Kidney capillary endothelial cell (primary cell): ENCODE measurements at regions not wholly inside any gene's neighbourhood (a gene's known extent, or its start where the extent isn't known, plus 50 kb on each side); places are given as distances from the start of the nearest gene placed in this dataset.
"Not testable (repeated sequence)": the region's sequence is repeated elsewhere in the genome, so short reads cannot be mapped to it uniquely, and the experiment has no call there.

Experiments used
- DNase-seq: peaks from one replicate; pipeline ENCODE4 v3.0.0-alpha.2; 2018; ENCODE audit warnings: low spot score

DNA sequence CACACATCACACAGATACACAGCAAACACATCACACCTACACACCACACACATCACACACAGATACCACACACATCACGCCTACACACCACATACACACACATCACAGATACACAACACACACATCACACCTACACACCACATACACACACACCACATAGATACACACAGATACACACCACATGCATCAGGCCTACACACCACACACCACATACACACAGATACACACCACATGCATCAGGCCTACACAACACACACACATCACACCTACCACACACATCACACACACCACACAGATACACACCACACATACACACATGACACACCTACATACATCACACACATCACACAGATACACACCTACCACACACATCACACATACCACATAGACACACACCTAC, 158.8 kb downstream of the NDUFA10 start:
- DNase-seq, result no peak

DNA sequence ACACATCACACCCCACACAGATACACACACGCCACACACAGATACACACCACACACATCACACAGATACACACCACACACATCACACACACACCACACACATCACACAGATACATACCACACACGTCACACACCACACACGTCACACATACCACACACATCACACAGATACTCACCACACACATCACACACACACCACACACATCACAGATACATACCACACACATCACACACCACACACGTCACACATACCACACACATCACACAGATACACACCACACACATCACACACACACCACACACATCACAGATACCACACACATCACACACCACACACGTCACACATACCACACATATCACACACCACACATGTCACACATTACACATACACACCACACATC, 159.3 kb downstream of the NDUFA10 start:
- DNase-seq, result not testable (repeated sequence)

DNA sequence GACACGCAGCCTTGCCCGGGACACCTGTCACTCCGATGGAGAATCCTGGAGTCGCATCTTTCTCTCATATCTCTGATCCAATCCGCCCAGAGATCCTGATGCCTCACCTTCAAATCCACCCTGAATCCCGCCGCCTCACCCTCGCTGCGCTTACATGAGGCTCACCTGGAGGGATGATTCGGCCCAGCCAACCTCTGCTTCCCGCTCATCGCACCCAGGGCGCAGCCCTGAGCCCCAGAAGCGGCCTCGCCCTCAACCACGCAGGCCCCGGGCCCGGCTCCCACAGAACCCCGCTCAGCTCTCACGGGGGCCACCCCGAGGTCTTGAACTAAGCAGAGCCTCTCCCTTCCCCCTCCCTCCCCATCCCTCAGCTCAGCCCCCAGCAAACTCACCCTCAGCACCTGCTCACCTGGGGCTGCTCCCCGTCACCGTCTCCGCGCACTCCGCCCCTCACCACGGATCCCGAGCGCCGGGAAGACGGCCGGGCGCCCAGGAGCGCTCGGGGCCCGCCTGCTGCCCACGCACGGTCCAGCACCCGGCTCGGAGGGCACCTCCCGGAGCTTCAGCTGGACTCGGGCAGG, 160.0 kb downstream of the NDUFA10 start:
- DNase-seq, result no peak

DNA sequence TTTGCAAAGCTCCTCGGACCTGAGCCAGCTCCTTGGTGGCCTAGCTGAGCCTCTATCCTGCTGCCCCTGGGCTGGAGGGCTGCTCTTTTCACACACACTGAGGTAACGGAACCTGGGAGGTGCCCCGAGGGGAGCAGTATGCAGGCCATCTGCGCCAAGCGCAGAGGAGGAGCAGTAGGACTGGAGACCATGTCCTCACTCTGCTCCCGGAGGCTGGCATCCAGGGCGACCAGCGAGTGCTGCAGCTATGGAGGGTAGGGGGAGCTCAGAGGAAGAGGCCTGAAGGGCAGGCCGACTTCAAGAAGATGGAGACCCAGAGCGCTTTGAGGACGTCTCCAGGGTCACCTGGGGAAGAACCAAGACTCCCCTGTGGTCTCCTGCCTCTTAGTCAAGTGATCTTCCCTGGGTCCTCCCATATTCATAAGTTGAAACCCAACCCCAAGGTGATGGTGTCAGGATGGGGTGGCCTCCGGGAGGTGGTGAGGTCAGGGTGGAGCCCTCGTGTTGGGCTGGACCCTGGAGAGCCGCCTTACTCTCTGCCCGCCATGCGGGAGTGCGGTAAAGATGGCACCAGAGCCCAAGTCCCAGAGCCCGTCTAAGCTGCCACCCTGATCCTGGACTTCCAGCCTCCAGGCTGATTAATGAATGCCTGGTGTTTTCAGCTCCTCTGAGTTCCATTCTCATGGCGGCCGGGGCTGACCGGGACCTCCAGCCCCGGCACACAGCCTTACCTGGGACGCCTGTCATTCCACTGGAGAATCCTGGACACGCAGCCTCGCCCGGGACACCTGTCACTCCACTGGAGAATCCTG, 160.7 kb downstream of the NDUFA10 start:
- DNase-seq, result no peak

DNA sequence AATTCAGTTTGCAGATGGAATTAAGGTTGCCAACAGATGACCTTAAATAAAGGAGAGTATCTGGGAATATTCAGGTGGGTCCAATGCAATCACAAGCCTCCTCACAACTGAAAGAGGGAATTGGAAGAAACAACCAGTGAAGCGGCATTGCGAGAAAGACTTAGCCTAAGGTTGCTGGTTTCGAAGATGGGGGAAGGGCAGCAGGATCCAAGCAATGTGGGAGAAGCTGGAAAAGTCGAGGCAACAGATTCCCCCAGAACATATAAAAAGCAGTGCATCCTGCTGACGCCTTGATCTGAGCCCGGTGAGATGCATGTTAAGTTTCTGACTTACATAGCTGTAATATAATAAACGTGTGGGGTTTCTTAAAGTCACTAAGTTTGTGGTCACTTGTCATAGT, 162.5 kb downstream of the NDUFA10 start:
- DNase-seq, result no peak

DNA sequence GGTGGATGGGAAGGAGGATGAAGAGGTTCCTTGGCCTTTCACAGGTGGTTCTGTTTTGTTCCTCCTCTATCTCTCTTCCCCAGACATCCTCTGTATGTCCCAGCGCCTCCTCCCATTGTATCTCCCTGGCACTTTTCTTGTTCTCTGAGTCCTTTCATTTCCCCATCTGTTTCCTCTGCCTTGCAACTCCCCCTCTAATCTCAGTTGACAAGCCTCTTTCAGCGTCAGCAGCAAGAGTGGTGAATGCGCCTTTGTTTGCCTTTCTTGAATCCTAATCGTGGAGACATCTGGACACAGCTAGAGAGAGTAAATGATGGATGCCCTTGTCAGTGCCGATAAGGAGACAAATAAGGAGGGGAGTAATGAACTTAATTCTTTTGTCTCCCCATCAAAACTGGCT, 167.0 kb downstream of the NDUFA10 start:
- DNase-seq, result peak; percentile 10

DNA sequence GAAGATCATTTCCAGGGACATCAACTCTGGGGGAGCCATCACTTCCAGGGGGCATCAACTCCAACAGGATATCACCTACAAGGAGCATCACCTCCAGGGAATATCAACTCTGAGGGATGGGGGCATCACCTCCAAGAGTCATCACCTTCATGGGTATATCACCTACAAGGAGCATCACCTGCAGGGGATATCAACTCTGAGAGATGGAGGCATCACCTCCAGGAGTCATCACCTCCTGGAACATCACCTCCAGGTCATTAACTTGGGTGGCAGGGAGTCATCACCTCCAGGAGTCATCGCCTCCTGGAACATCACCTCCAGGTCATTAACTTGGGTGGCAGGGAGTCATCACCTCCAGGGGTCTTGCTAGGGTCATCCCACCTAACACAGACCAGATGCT, 167.6 kb downstream of the NDUFA10 start:
- no peak for DNase-seq

DNA sequence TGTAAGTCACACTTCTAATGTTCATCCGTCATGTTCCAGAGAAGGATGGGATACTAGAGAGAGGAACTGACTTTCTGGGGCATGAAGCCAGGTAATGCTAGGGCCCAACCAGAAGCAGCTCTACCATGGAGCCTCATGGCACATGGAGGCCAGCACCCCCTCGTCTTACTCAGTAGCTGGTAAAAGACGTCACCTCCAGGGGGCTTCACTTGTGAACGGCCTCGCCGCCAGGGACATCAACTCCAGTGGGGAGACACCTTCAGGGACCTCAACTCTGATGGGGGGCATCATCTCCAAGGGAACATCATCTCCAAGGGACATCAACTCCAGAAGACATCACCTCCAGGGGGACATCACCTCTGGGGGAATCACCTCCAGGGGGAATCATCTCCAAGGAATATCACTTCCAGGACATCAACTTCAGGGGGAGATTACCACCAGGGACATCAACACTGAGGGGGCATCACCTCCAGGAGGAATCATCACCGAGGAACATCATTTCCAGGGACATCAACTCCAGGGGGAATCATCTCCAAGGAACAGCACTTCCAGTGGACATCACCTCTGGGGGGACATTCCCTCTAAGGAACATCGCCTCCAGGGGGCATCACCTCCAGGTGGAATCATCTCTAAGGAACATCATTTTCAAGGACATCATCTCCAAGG, 168.4 kb downstream of the NDUFA10 start:
- no peak for DNase-seq

DNA sequence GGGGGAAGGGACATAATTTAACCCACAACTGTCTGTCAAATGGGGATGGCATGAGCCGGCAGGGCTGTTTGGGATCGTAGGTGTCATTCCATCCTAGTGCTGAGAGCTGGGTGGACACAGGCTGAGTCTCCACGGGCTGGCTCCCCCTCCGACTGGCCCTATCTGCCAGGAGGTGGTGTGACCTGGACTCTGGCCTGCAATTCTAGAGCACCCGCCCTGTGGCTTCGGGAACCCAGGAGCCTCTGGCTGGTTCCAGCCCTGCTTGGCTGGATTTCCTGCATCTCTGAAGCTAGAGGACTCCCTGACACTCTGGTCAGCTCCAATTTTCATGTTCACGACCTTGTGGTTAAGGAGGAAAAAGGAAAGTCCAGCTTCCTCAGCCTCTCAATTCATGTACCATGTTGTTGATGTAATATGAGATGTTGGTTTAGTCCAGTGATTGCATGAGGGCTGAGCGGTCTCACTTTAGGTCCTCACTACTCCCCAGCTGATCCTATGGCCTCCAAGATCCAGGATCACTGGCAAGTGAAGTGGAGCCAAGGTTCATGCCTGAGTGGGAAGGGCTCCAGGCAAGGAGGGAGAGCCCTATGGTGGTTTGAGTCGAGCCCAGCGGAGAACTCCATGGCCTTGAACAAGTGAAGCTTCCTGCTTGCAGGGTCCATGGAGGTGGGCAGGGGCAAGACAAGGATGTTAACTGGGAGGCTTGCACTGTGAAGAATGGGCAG, 169.1 kb downstream of the NDUFA10 start:
- no peak for DNase-seq

DNA sequence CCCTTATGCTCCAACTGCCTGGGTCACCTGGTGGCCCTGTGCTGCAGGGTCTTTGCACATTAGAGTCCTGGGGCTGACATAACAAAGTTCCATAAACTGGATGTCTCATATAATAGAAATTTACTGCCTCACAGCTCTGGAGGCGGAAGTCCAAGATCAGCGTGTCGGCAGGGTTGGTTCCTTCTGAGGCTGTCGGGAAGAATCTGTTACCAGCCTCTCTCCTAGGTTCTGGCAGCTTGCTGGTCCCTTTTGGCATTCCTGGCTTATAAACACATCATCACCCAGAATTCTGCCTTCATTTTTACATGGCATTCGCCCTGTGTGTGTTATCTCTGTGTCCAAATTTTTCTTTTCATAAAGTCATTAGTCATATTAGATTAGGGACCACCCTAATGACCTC, 170.5 kb downstream of the NDUFA10 start:
- DNase-seq, result no peak

DNA sequence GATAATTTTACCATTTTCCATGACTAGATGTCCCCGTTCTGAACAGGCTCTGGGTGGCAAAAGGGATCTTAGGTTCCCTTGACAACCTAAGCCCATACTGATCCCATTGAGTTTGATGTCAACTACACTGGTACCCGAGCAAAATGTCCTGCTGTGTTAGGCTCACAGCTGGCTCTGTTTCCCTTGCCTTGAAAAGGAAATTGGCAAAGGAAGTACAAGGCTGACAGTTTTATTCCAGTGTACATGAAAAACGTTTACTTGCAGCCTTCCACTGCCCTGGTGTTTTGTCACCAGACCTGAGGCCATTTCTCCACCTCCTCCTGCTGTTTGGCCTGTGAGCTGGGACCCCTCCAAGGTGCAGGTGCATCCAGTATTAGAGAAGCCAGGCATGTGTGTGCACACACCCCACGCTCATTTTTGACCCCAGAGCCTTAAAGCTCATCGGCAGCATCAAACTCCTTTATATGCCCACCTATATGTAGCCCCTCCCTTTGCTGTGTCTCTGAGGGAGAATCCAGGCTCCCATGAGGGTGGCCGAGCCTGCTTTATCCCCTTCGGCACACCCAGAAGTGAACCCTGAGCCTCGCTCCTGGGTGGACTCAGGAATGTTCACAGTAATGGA, 171.3 kb downstream of the NDUFA10 start:
- no peak for DNase-seq

DNA sequence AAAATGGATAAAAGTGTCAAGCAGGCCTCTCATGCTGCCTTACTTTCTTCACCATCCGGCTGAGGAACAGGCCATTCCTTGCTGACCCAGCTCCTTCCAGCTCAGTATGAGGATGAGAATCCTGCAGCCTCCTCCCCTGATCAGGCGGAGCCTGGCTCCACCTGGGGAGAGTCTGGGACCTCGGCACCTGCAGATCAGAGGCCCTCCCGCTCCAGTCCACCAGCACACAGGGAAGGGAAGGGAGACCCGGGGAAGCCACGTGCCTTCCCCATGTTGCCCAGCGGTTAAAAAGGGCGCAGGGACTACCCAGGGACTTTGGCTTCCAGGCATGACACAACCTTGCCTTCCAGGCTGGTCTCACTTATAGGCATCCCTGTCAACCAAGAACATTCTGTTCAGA, 172.0 kb downstream of the NDUFA10 start:
- no peak for DNase-seq

DNA sequence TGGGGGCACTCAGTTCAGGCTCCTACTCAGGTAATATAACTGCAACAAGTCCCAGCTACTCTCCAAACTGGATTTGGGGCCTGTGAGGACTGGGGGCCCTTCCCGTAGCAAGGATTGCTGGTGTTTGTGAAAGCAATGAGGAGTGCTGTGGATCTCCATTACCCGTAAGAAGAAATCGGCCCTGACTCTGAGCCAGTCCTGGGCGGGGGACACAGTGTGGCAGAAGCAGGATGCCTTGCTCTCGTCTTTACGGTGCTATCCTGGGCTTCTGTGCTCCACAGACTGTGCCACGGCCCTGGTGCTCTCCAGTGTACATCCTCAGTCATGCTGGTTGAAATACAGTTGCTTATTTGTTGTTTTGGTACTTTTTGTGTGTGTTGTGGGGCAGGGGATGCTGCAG, 172.9 kb downstream of the NDUFA10 start:
- DNase-seq, result no peak

DNA sequence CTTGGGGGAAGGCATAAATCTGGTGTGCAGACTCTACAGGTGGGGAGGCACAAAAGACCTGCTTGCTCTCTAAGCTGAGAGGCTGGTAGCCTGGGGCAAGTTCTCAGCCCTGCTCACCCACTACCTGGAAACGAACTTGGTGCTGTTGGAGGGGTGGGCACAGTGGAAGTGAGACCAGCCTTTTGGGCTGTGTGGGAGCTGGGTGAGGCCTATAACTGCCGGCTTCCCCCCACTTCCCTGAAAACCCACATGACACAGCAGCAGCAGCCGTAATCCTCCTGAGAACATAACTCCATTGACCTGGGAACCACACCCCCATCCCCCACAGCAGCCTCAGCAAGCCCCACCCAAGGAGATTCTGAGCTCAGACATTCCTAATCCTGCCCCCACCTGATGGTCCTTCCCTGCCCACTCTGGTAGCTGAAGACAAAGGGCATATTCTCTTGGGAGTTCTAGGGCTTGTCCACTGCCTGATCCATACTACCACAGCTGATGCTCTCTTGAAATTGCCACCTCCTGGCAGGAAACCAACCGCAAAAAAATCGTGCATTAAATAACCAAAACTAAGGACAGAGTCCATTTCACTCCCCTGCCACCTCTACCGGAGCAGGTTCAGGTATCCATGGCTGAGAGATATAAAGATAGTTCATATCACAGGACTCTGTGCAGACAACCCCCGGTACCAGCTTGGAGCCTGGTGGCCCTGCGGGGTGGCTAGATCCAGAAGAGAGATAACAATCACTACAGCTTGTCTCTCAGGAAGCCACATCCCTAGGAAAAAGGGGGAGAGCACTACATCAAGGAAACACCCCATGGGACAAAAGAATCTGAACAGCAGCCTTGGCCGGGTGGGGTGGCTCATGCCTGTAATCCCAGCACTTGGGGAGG, 178.1 kb downstream of the NDUFA10 start:
- no peak for DNase-seq

DNA sequence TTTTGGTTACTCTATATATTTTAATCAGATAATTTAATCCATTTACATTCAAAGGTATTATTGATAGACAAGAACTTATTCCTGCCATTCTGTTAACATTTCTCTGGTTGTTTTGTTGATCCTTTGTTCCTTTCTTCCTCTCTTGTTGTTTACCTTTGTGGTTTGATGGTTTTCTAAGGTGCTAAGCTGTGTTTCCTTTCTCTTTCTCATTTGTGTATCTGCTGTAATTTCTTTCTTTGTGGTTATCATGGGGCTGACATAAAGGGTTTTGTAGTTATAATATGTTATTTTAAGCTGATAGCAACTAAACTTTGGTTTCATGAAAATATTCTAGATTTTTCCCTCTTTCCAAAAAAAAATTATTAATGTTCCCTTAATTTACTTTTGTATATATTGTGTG, 179.2 kb downstream of the NDUFA10 start:
- DNase-seq, result no peak

DNA sequence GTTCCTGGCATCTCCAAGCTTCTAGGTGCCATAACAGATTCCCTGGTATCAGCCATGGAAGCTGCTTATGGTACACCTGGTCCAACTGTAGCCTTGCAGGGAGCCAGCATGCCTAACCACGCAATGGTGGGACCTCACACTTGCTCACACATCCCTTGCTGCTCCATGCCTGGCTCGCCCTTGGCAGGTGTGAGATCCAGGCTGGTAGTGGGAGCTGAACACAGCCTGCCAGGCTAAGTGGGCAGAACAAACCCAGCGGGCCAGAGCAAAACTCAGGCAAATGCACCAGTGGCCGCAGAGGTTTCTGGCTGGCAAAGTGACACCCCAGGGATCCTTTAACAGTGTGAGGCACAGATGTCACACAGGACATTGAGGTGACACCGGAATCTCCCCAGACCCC, 185.8 kb downstream of the NDUFA10 start:
- no peak for DNase-seq

DNA sequence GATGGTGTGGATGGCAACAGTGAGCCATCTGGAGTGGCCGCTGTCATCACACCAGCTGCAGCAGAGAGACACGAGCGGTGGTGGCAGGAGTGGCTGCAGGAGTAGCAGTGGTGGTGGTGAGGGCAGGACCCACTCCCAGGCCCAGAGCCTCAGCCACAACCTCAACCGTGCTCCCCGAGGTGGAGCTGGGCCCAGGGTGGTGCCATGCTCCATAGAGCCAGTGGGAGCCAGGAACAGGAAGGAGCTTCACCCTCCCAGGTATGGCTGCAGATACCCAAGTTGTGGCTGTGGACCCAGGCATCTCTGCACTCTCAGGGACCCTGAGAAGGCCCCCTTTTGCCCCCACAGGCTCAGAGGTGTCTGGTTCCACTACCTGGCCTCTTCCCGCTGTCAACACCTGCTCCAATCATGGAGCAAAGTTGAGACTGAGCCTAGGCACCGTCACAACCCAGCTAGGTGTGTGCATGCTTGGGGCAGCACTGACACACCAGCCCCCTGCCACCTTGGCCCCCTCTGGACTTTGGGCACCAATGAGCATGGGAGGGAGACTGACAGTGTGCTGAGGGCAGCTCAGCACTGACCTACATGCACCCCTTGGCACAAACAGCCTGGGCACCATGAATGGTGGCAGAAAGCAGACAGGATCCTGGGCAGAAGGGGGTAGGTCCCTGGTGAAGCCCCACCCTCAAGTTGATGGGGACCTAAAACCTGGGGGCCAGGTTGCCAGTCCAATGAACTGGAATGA, 188.9 kb downstream of the NDUFA10 start:
- no peak for DNase-seq

DNA sequence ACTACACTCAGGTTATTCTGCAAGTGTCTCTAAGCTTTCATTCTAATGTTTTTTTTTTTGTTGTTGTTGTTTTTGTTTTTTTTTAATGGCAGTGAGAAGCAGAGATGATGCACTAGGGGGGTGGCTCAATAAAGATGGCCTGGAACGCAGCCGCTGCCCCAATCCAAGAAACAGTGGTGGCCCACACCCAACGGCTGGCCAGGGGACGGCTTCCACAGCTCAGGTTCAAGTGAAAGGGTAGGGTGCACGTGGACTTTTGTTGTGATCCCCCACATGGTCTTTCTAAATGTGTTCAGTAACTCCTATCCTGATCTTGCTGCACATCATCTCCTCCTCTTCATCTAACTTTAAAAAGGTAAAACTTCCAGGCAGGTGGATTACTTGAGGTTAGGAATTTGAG, 190.1 kb downstream of the NDUFA10 start:
- DNase-seq, result no peak

DNA sequence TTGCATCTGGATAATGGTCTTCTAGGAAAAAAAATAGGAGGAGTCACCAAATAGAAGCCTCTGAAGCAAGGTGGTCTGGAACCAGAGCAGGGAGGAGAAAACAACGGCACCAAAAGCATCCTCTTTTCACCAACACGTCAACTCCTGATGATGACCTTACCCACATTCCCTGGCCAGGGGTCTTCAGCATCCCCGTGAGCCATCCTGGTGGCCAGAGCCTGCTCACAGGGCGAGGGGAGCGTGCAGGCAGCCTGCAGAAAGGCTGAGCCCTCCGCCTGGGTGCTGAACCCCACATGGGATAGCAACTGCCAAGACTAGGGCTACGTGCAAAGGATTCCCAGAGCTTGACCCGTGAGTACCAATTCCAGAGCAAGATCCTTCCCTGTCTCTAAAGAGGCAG, 191.0 kb downstream of the NDUFA10 start:
- DNase-seq, result no peak

DNA sequence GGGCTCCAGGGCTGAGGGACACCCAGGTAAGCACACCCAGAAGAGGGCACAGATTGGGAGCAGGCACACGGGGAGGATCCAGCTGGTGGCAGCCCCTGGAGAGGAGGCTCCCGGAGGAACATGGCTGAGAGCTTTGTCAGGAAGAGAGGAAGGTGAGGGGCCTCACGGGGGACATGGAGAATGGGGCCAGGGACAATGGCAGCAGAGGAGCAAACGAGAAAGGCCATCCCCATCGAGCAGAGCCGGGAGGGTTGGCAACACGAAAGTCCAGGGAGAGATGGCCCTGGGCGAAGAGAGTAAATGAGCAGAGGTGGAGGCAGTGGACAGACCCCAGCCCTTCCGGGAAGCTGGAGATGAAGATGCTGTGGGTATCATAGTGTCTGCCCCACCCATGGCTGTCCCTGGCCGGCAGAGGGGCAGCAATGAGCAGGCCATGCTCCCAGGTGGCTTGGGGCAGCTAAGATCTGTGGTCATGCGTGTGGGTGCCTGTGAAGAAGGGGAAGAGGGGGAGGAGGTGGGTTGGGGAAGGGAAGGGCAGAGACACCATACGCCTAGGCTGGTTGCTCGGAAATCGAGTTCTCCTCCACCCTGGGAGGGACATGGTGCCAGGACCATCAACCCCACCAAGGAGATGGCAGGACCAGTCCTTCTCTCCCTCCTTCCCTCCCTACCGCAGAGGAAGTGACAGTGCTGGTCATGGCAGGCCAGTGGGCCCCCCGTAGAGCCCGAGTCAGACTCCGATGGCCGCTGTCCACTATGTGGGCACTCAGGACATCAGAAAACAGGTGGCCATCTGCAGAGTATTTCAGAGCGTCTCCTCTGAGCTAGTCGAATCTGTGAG, 191.7 kb downstream of the NDUFA10 start:
- no peak for DNase-seq
